Vagina (tissue), 2 donors: ENCODE measurements at regions not wholly inside any gene's neighbourhood (a gene's known extent, or its start where the extent isn't known, plus 50 kb on each side); places are given as distances from the start of the nearest gene placed in this dataset.

ENCODE experiments used
- CTCF ChIP-seq, 3 experiments: fragments of 450-650 bp in 2 of 3; fragments of 200-600 bp in 1 of 3; sonication (generic) in 1 of 3; IDR thresholded peaks; one replicate each; pipeline ENCODE4 v1.5.1; 2017 to 2019; ENCODE audit warnings: antibody characterized with exemption in 3 of 3, mild to moderate bottlenecking in 2 of 3, moderate library complexity in 2 of 3
- POLR2AphosphoS5 ChIP-seq, 2 donors: sonication (generic); formaldehyde crosslinking; IDR thresholded peaks; one replicate each; pipeline ENCODE4 v1.9.0; 2017; ENCODE audit warnings: antibody characterized with exemption in 2 of 2, mild to moderate bottlenecking in 2 of 2, low read depth in 1 of 2; ENCODE audit not compliant: insufficient read depth in 1 of 2

GRCh38 chr6:143613749-143614148 is 64.0 kb upstream of the PHACTR2 start:
- no peak for TF ChIP-seq CTCF (IDR thresholded peaks at IDR 0.05)
- no peak for TF ChIP-seq POLR2AphosphoS5 (IDR thresholded peaks at IDR 0.05; ENCODE audit: insufficient read depth in 1 of 2, low read depth in 1 of 2)
